ENCODE measurements at regions not wholly inside any gene's neighbourhood (a gene's known extent, or its start where the extent isn't known, plus 50 kb on each side); places are given as distances from the start of the nearest gene placed in this dataset.
"Not testable (repeated sequence)": the region's sequence is repeated elsewhere in the genome, so short reads cannot be mapped to it uniquely, and the experiment has no call there.

GRCh38 chr1:829324-829723 lies 94.4 kb upstream of the SAMD11 start:
- H3K27ac Mint-ChIP-seq; H3K4me3 Mint-ChIP-seq; H3K4me1 Mint-ChIP-seq; H3K27me3 Mint-ChIP-seq; DNase-seq (ENCODE audit: low spot score in 2 of 2); ATAC-seq (ENCODE audit: low read depth); H3K9me3 Mint-ChIP-seq: not testable (repeated sequence)
- peaks cover 21% of the 10 kb centered on the region for H3K36me3 Mint-ChIP-seq

DNA sequence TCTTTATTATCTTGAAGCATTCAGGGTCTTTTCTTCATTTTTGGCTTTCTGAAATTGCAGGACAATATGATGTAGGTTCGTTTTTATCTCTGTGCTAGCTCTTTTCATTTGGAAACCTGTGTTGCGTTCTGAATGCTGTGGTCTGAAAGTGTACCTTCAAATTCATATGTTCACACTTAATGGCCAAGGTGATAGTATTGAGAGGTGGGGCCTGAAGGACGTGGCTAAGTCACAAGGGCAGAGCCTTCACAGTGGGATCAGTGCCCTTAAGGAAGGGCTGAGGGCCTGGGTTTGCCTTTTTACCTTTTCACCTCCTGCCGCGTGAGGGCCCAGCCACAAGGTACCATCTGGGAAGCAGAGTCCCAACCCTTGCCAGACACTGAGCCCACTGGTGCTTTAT lies 93.8 kb upstream of the SAMD11 start:
- not testable (repeated sequence) for H3K4me1 Mint-ChIP-seq; H3K27me3 Mint-ChIP-seq; H3K27ac Mint-ChIP-seq; H3K9me3 Mint-ChIP-seq; H3K4me3 Mint-ChIP-seq; ATAC-seq (ENCODE audit: low read depth); DNase-seq (ENCODE audit: low spot score in 2 of 2)
- peaks cover 24% of the 10 kb centered on the region for H3K36me3 Mint-ChIP-seq

GRCh38 chr1:830750-831149 lies 93.0 kb upstream of the SAMD11 start:
- H3K4me3 Mint-ChIP-seq; H3K27me3 Mint-ChIP-seq; ATAC-seq (ENCODE audit: low read depth); H3K4me1 Mint-ChIP-seq; DNase-seq (ENCODE audit: low spot score in 2 of 2); H3K9me3 Mint-ChIP-seq; H3K27ac Mint-ChIP-seq: not testable (repeated sequence)
- peaks cover 25% of the 10 kb centered on the region for H3K36me3 Mint-ChIP-seq

- H3K36me3 Mint-ChIP-seq, result peaks cover 25% of the 10 kb centered on the region
- DNase-seq (ENCODE audit: low spot score in 2 of 2) (no peak), ATAC-seq (ENCODE audit: low read depth) (no peak)
- no peaks in the 10 kb centered on the region for H3K9me3 Mint-ChIP-seq
- no peak overlapping the region for H3K4me3 Mint-ChIP-seq
- no peak overlapping the region for H3K27ac Mint-ChIP-seq
- H3K4me1 Mint-ChIP-seq, result peaks cover 5% of the 10 kb centered on the region
- no peaks in the 10 kb centered on the region for H3K27me3 Mint-ChIP-seq
Observed at GRCh38 chr1:831522-831921, 92.2 kb upstream of the SAMD11 start.

- Mint-ChIP-seq H3K27me3 (no peaks in the 10 kb centered on the region), H3K4me3 (no peak overlapping the region), H3K4me1 (peaks cover 2% of the 10 kb centered on the region), H3K9me3 (no peaks in the 10 kb centered on the region), H3K36me3 (peaks cover 25% of the 10 kb centered on the region), H3K27ac (no peak overlapping the region)
- ATAC-seq (ENCODE audit: low read depth), result no peak
- no peak for DNase-seq (ENCODE audit: low spot score in 2 of 2)
Observed at GRCh38 chr1:832136-832535, 91.6 kb upstream of the SAMD11 start.

- not testable (repeated sequence) for H3K4me1 Mint-ChIP-seq; ATAC-seq (ENCODE audit: low read depth); H3K27ac Mint-ChIP-seq; H3K4me3 Mint-ChIP-seq; DNase-seq (ENCODE audit: low spot score in 2 of 2); H3K9me3 Mint-ChIP-seq; H3K27me3 Mint-ChIP-seq
- H3K36me3 Mint-ChIP-seq, result peaks cover 25% of the 10 kb centered on the region
Observed at GRCh38 chr1:833226-833625, 90.5 kb upstream of the SAMD11 start.

DNA sequence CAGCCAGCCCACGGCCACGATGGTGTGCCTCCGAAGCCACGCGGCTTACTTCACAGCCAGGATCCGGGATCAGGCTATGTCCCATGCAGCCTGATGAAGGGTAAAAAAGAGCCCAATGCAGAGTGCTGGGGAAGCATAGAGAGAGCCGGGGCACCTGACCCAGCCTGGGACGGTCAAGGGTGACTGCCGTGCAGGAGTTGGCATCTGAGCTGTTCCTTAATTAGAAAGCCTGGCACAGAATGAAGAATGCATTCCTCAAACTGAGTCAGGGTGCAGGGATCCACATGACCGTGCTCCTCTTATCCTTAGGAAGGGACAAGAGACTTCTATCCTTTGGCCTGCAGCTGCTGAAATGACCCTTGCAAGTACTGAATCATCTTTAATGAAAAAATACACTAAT lies 88.2 kb upstream of the SAMD11 start:
- H3K9me3 Mint-ChIP-seq; H3K27ac Mint-ChIP-seq; DNase-seq (ENCODE audit: low spot score in 2 of 2); ATAC-seq (ENCODE audit: low read depth); H3K4me1 Mint-ChIP-seq; H3K4me3 Mint-ChIP-seq; H3K27me3 Mint-ChIP-seq: not testable (repeated sequence)
- H3K36me3 Mint-ChIP-seq, result peaks cover 23% of the 10 kb centered on the region

DNA sequence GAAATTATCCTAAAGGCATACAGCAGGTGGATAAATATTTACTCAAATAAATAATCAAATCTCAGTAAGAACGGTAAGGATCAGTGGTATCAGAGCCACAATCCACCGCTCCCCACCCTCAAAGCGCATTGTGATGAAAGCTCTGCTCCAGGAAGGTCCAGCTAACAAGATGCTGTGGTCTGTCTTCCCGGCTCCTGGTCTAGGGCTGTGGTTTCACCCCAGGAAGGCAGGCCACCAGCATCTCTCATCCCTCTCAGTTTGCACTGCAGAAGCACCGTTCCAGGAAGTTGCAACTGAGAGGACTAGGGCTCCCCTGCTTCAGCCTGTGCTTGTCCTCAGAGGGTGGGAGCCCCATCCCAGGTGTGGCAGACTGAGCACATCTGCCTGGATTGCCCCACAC lies 86.1 kb upstream of the SAMD11 start:
- ATAC-seq (ENCODE audit: low read depth); DNase-seq (ENCODE audit: low spot score in 2 of 2); H3K27ac Mint-ChIP-seq; H3K4me1 Mint-ChIP-seq; H3K9me3 Mint-ChIP-seq; H3K4me3 Mint-ChIP-seq; H3K27me3 Mint-ChIP-seq: not testable (repeated sequence)
- peaks cover 20% of the 10 kb centered on the region for H3K36me3 Mint-ChIP-seq

- not testable (repeated sequence) for H3K4me3 Mint-ChIP-seq; DNase-seq (ENCODE audit: low spot score in 2 of 2); H3K9me3 Mint-ChIP-seq; H3K27ac Mint-ChIP-seq; H3K27me3 Mint-ChIP-seq; ATAC-seq (ENCODE audit: low read depth); H3K4me1 Mint-ChIP-seq
- peaks cover 17% of the 10 kb centered on the region for H3K36me3 Mint-ChIP-seq
Observed at GRCh38 chr1:838291-838690, 85.4 kb upstream of the SAMD11 start.

DNA sequence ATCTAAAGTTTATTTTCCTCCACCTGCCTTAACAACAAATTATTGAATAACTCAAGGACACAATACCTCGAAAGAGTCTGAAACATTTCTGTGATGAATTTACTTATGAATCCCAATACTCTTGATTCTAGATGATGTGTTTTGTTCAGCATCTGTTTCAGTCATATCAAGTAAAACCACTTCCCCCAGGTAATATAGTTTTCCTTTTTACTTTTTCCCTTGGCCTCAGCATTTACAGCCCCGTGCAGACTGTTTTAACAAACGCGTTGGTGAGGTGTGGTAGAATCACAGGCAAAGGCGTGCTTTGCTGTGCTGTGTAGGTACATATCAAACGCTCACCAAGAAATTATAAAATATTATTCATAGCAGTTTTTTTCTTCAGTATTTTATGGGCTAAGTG lies 83.1 kb upstream of the SAMD11 start:
- H3K4me3 Mint-ChIP-seq; H3K4me1 Mint-ChIP-seq; H3K9me3 Mint-ChIP-seq; DNase-seq (ENCODE audit: low spot score in 2 of 2); H3K27me3 Mint-ChIP-seq; H3K27ac Mint-ChIP-seq; ATAC-seq (ENCODE audit: low read depth); H3K36me3 Mint-ChIP-seq: not testable (repeated sequence)

- H3K36me3 Mint-ChIP-seq; H3K4me1 Mint-ChIP-seq; H3K27ac Mint-ChIP-seq; ATAC-seq (ENCODE audit: low read depth); H3K4me3 Mint-ChIP-seq; H3K27me3 Mint-ChIP-seq; H3K9me3 Mint-ChIP-seq; DNase-seq (ENCODE audit: low spot score in 2 of 2): not testable (repeated sequence)
Observed at GRCh38 chr1:841671-842425, 81.9 kb upstream of the SAMD11 start.

GRCh38 chr1:842799-843198 lies 80.9 kb upstream of the SAMD11 start:
- DNase-seq (ENCODE audit: low spot score in 2 of 2); H3K27me3 Mint-ChIP-seq; H3K4me1 Mint-ChIP-seq; H3K27ac Mint-ChIP-seq; H3K4me3 Mint-ChIP-seq; ATAC-seq (ENCODE audit: low read depth); H3K9me3 Mint-ChIP-seq; H3K36me3 Mint-ChIP-seq: not testable (repeated sequence)

- not testable (repeated sequence) for H3K36me3 Mint-ChIP-seq; H3K9me3 Mint-ChIP-seq; ATAC-seq (ENCODE audit: low read depth); H3K4me1 Mint-ChIP-seq; H3K27ac Mint-ChIP-seq; H3K4me3 Mint-ChIP-seq; H3K27me3 Mint-ChIP-seq; DNase-seq (ENCODE audit: low spot score in 2 of 2)
Observed at GRCh38 chr1:843946-844345, 79.8 kb upstream of the SAMD11 start.

GRCh38 chr1:844472-845026 lies 79.2 kb upstream of the SAMD11 start:
- ATAC-seq (ENCODE audit: low read depth) (no peak), DNase-seq (ENCODE audit: low spot score in 2 of 2) (no peak)
- H3K4me3 Mint-ChIP-seq, result no peak overlapping the region
- peaks cover 2% of the 10 kb centered on the region for H3K4me1 Mint-ChIP-seq
- H3K9me3 Mint-ChIP-seq, result no peaks in the 10 kb centered on the region
- H3K27me3 Mint-ChIP-seq, result no peaks in the 10 kb centered on the region
- no peak overlapping the region for H3K27ac Mint-ChIP-seq
- H3K36me3 Mint-ChIP-seq, result peaks cover 3% of the 10 kb centered on the region

DNA sequence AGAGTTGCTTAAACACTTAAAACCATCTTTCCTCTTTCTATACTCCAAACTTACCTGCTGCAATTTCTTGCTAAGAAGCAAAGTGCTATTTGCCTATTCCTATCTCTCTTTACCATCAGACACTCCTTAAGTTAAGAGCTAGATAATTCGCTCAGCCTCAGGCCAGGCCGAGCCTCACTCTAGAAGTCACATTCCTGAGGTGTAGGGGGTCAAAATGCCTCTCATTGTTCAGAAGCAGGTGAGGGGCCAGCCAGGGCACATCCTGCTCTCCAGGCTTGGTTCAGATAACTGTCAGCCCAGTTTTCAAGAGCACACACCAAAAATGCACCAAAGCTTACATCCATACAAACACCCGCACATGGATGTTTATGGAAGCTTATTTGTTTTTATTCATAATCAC lies 78.1 kb upstream of the SAMD11 start:
- not testable (repeated sequence) for H3K4me3 Mint-ChIP-seq; H3K36me3 Mint-ChIP-seq; H3K27me3 Mint-ChIP-seq; H3K4me1 Mint-ChIP-seq; DNase-seq (ENCODE audit: low spot score in 2 of 2); H3K27ac Mint-ChIP-seq; H3K9me3 Mint-ChIP-seq; ATAC-seq (ENCODE audit: low read depth)

All from memory B cell (primary cell).